ENCODE measurements at regions not wholly inside any gene's neighbourhood (a gene's known extent, or its start where the extent isn't known, plus 50 kb on each side); places are given as distances from the start of the nearest gene placed in this dataset.
A peak's percentile ranks its signal among the peaks of the same experiment; 100 is the strongest.

- TF ChIP-seq CTCF (IDR thresholded peaks at IDR 0.05) (no peak), ZFX (IDR thresholded peaks at IDR 0.05; ENCODE audit: borderline replicate concordance) (no peak)
These were observed 143.4 kb downstream of the CYRIA start for GRCh38 chr2:16522031-16522831.

GRCh38 chr2:16520891-16521290, 144.7 kb downstream of the CYRIA start:
- no peak overlapping the region for H3K27ac ChIP-seq
- TF ChIP-seq ZFX (IDR thresholded peaks at IDR 0.05; ENCODE audit: borderline replicate concordance) (no peak), CTCF (IDR thresholded peaks at IDR 0.05) (no peak)

More at GRCh38 chr2:16522031-16522831, 143.4 kb downstream of the CYRIA start:
- no peak overlapping the region for H3K27ac ChIP-seq

- H3K27ac ChIP-seq: no peak overlapping the region
- TF ChIP-seq CTCF (IDR thresholded peaks at IDR 0.05): no peak
- TF ChIP-seq ZFX (IDR thresholded peaks at IDR 0.05; ENCODE audit: borderline replicate concordance): no peak
These were observed 149.9 kb downstream of the CYRIA start for GRCh38 chr2:16515696-16516095.

DNA sequence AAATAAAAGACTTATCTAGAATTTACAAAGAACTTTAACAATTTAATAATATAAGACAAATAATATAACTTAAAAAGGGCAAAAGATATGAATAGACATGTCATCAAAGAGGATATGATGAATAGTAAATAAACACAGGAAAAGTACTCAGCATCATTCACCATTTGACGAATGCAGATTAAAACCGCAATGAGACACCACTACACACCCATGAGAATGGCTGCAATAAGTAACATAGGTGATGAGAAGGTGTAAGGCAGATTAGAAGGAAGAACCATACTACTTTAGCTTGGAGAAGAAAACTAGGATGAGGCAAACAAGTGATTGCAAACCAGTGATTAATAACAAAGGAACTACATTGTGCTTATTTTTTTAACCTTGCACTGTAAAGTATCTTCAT, 152.0 kb downstream of the CYRIA start:
- TF ChIP-seq CTCF (IDR thresholded peaks at IDR 0.05): no peak
- H3K27ac ChIP-seq: no peak overlapping the region

- no peak overlapping the region for H3K27ac ChIP-seq
- no peak for TF ChIP-seq CTCF (IDR thresholded peaks at IDR 0.05)
- TF ChIP-seq ZFX (IDR thresholded peaks at IDR 0.05; ENCODE audit: borderline replicate concordance): no peak
These were observed 154.6 kb downstream of the CYRIA start for GRCh38 chr2:16511041-16511440.

GRCh38 chr2:16509042-16509441, 156.6 kb downstream of the CYRIA start:
- no peak overlapping the region for H3K27ac ChIP-seq
- TF ChIP-seq ZFX (IDR thresholded peaks at IDR 0.05; ENCODE audit: borderline replicate concordance) (no peak), CTCF (IDR thresholded peaks at IDR 0.05) (no peak)

- TF ChIP-seq ZFX (IDR thresholded peaks at IDR 0.05; ENCODE audit: borderline replicate concordance) (no peak), CTCF (IDR thresholded peaks at IDR 0.05) (peak; percentile 66)
- no peak overlapping the region for H3K27ac ChIP-seq
These were observed 157.2 kb downstream of the CYRIA start for GRCh38 chr2:16508490-16508851.

Data from 22Rv1 (cell line).